Fibroblast of lung (primary cell): ENCODE measurements at regions not wholly inside any gene's neighbourhood (a gene's known extent, or its start where the extent isn't known, plus 50 kb on each side); places are given as distances from the start of the nearest gene placed in this dataset.

Source experiments
- DNase-seq, 2 donors: peaks; one replicate each; pipeline versions ENCODE4 v3.0.0 to v3.0.0-alpha.2; 2010; ENCODE audit warnings: low read depth in 2 of 2
- H2AFZ ChIP-seq: 2 replicates; pipeline ENCODE4 v1.5.1; 2012; ENCODE audit warnings: low read length, control low read depth, inconsistent platforms
- H3K27ac ChIP-seq: 2 replicates; pipeline ENCODE4 v1.5.1; 2011; ENCODE audit warnings: low read length, control low read depth; ENCODE audit not compliant: insufficient read depth
- H3K27me3 ChIP-seq: 2 replicates; pipeline ENCODE4 v1.5.1; 2011; ENCODE audit warnings: mild to moderate bottlenecking, low read length; ENCODE audit not compliant: control insufficient read depth, insufficient read depth
- H3K36me3 ChIP-seq: 2 replicates; pipeline ENCODE4 v1.5.1; 2011; ENCODE audit warnings: low read length; ENCODE audit not compliant: control insufficient read depth, insufficient read depth
- H3K4me1 ChIP-seq: 2 replicates; pipeline ENCODE4 v1.5.1; 2011; ENCODE audit warnings: low read length; ENCODE audit not compliant: control insufficient read depth, insufficient read depth; ENCODE audit errors: extremely low read depth
- H3K4me2 ChIP-seq: 2 replicates; pipeline ENCODE4 v1.5.1; 2011; ENCODE audit warnings: low read length, control low read depth; ENCODE audit not compliant: insufficient read depth; ENCODE audit errors: extremely low read depth
- H3K4me3 ChIP-seq, 4 experiments: fragments of 200-600 bp in 1 of 4; sonication (generic) in 1 of 4; replicated peaks in 1 of 4; 2 replicates each; pipeline ENCODE4 v1.5.1; 2011 to 2016; ENCODE audit warnings: low read length in 4 of 4, low read depth in 3 of 4, mild to moderate bottlenecking in 3 of 4, control low read depth in 2 of 4, inconsistent platforms in 1 of 4, mixed read lengths in 1 of 4; ENCODE audit not compliant: insufficient read depth in 1 of 4; ENCODE audit errors: control extremely low read depth in 1 of 4
- H3K79me2 ChIP-seq: 2 replicates; pipeline ENCODE4 v1.5.1; 2012; ENCODE audit warnings: mild to moderate bottlenecking, low read length, inconsistent platforms; ENCODE audit not compliant: control insufficient read depth, insufficient read depth
- H3K9ac ChIP-seq: 2 replicates; pipeline ENCODE4 v1.5.1; 2011; ENCODE audit warnings: mild to moderate bottlenecking, low read length, control low read depth; ENCODE audit not compliant: insufficient read depth
- H3K9me3 ChIP-seq: 2 replicates; pipeline ENCODE4 v1.5.1; 2012; ENCODE audit warnings: low read depth, low read length; ENCODE audit not compliant: control insufficient read depth, insufficient read depth
- H4K20me1 ChIP-seq: 2 replicates; pipeline ENCODE4 v1.5.1; 2011; ENCODE audit warnings: low read length; ENCODE audit not compliant: control insufficient read depth, insufficient read depth; ENCODE audit errors: extremely low read depth
- EZH2 ChIP-seq: IDR thresholded peaks from 2 replicates; pipeline ENCODE4 v1.5.1; 2012; ENCODE audit warnings: low read length, control low read depth, mild to moderate bottlenecking; ENCODE audit errors: missing control alignments
- TF ChIP-seq, protein P1 (sequence below), 2 donors: IDR thresholded peaks in 1 of 2; conservative IDR thresholded peaks in 1 of 2; 1 replicate in 1 of 2; 2 replicates in 1 of 2; pipeline ENCODE4 v1.5.1; 2011 to 2012; ENCODE audit warnings: low read length in 2 of 2, control low read depth in 1 of 2, inconsistent platforms in 1 of 2, low read depth in 1 of 2, mild to moderate bottlenecking in 1 of 2

GRCh38 chr10:111481866-111482265 lies 405.0 kb downstream of the ADRA2A start:
- DNase-seq = no peak
- TF ChIP-seq, protein P1, sequence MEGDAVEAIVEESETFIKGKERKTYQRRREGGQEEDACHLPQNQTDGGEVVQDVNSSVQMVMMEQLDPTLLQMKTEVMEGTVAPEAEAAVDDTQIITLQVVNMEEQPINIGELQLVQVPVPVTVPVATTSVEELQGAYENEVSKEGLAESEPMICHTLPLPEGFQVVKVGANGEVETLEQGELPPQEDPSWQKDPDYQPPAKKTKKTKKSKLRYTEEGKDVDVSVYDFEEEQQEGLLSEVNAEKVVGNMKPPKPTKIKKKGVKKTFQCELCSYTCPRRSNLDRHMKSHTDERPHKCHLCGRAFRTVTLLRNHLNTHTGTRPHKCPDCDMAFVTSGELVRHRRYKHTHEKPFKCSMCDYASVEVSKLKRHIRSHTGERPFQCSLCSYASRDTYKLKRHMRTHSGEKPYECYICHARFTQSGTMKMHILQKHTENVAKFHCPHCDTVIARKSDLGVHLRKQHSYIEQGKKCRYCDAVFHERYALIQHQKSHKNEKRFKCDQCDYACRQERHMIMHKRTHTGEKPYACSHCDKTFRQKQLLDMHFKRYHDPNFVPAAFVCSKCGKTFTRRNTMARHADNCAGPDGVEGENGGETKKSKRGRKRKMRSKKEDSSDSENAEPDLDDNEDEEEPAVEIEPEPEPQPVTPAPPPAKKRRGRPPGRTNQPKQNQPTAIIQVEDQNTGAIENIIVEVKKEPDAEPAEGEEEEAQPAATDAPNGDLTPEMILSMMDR (conservative IDR thresholded peaks at IDR 0.05 in 1 of 2, IDR thresholded peaks at IDR 0.05 in 1 of 2; ENCODE audit: low read depth in 1 of 2, low read length in 2 of 2) = no peak
- no peak for TF ChIP-seq EZH2
- Histone ChIP-seq H3K9me3 (no peaks in the 10 kb centered on the region), H3K9ac (no peak overlapping the region), H4K20me1 (no peaks in the 10 kb centered on the region), H3K4me2 (no peak overlapping the region), H2AFZ (no peak overlapping the region), H3K36me3 (no peaks in the 10 kb centered on the region), H3K27ac (no peak overlapping the region), H3K79me2 (no peaks in the 10 kb centered on the region), H3K27me3 (no peaks in the 10 kb centered on the region), H3K4me3 (no peak overlapping the region), H3K4me1 (no peaks in the 10 kb centered on the region)

DNA sequence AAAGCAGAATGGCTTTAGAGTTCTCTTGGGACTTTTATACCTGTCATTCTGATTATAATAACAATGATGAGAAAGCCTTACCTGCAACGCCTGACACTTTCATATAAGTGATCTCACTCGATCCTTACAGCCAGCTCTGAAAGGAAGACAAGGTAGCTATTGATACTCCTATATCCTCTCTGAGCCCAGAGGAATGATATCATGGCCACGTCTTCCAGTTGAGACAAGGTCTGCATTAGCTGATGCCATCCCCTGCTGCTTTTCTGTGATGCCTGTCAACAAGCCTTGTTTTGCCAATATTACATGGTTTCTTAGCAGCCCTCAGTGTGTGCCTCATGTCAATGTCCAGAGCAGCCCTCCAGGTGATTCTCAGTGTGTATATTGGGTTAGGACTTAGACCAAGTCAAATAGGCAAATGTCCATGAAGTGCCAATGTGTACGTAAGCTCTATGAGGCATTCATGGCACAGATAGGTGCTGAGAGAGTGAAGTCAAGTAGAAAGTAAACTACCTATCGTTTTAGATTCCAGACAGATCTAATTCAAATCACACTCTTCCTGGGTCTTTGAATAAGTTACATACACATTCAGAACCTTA lies 405.9 kb downstream of the ADRA2A start:
- no peaks in the 10 kb centered on the region for H3K79me2 ChIP-seq
- H3K36me3 ChIP-seq = no peaks in the 10 kb centered on the region
- DNase-seq = no peak
- no peak overlapping the region for H2AFZ ChIP-seq
- no peaks in the 10 kb centered on the region for H4K20me1 ChIP-seq
- no peak for TF ChIP-seq EZH2
- TF ChIP-seq, protein P1 (conservative IDR thresholded peaks at IDR 0.05 in 1 of 2, IDR thresholded peaks at IDR 0.05 in 1 of 2; ENCODE audit: low read depth in 1 of 2, low read length in 2 of 2) = no peak
- H3K9me3 ChIP-seq = no peaks in the 10 kb centered on the region
- H3K27ac ChIP-seq = no peak overlapping the region
- no peak overlapping the region for H3K9ac ChIP-seq
- H3K4me2 ChIP-seq = no peak overlapping the region
- no peak overlapping the region for H3K4me3 ChIP-seq
- H3K4me1 ChIP-seq = no peaks in the 10 kb centered on the region
- H3K27me3 ChIP-seq = no peaks in the 10 kb centered on the region

- H3K27ac ChIP-seq = no peak overlapping the region
- no peak overlapping the region for H3K9ac ChIP-seq
- no peaks in the 10 kb centered on the region for H4K20me1 ChIP-seq
- no peak overlapping the region for H2AFZ ChIP-seq
- H3K4me1 ChIP-seq = no peaks in the 10 kb centered on the region
- TF ChIP-seq, protein P1 (conservative IDR thresholded peaks at IDR 0.05 in 1 of 2, IDR thresholded peaks at IDR 0.05 in 1 of 2; ENCODE audit: low read depth in 1 of 2, low read length in 2 of 2) = no peak
- TF ChIP-seq EZH2 = no peak
- H3K4me2 ChIP-seq = no peak overlapping the region
- H3K79me2 ChIP-seq = no peaks in the 10 kb centered on the region
- no peak overlapping the region for H3K4me3 ChIP-seq
- no peaks in the 10 kb centered on the region for H3K36me3 ChIP-seq
- no peaks in the 10 kb centered on the region for H3K27me3 ChIP-seq
- H3K9me3 ChIP-seq = no peaks in the 10 kb centered on the region
- no peak for DNase-seq
Measured at GRCh38 chr10:111485767-111486166, 408.9 kb downstream of the ADRA2A start.
